H1 (cell line): ENCODE measurements at regions not wholly inside any gene's neighbourhood (a gene's known extent, or its start where the extent isn't known, plus 50 kb on each side); places are given as distances from the start of the nearest gene placed in this dataset.

Experiments
- CTCF ChIA-PET: fragments of 300-600 bp; sonication (Branson Sonifier 250); formaldehyde crosslinking; loops from one replicate; lab custom pipeline; 2021; ENCODE audit not compliant: partially characterized antibody; lab: Charles Lee
- POLR2A ChIA-PET: fragments of 300-600 bp; sonication (Branson Sonifier 250); formaldehyde crosslinking; loops from one replicate; lab custom pipeline; 2021; ENCODE audit warnings: inconsistent platforms; ENCODE audit not compliant: partially characterized antibody; lab: Charles Lee
- DNase-seq, 2 experiments: peaks; one replicate each; pipeline versions ENCODE4 v3.0.0 to v3.0.0-alpha.2; 2010 to 2022; ENCODE audit warnings: low spot score in 2 of 2, low read depth in 1 of 2, mixed read lengths in 1 of 2
- FAIRE-seq: peaks from 2 replicates; lab custom pipeline; 2011; peaks lifted over from hg19 to GRCh38; lab: Jason Lieb, UNC
- H2AFZ ChIP-seq: 2 replicates; pipeline ENCODE4 v1.8.1; 2012; ENCODE audit warnings: low read length, inconsistent platforms
- H2AK5ac ChIP-seq: 2 replicates; pipeline ENCODE4 v1.6.1; 2013; ENCODE audit warnings: low read depth, low read length
- H2BK120ac ChIP-seq: replicated peaks from 2 replicates; pipeline ENCODE3; 2013; ENCODE audit warnings: low read depth, low read length, inconsistent platforms
- H2BK12ac ChIP-seq: 2 replicates; pipeline ENCODE4 v1.6.1; 2013; ENCODE audit warnings: low read depth, low read length
- H2BK15ac ChIP-seq: 2 replicates; pipeline ENCODE4 v1.6.1; 2013; ENCODE audit warnings: low read length
- H2BK20ac ChIP-seq: 2 replicates; pipeline ENCODE4 v1.6.1; 2013; ENCODE audit warnings: low read length
- H2BK5ac ChIP-seq: 2 replicates; pipeline ENCODE4 v1.6.1; 2013; ENCODE audit warnings: low read depth, low read length
- H3K14ac ChIP-seq: 2 replicates; pipeline ENCODE4 v1.6.1; 2013; ENCODE audit warnings: inconsistent platforms; ENCODE audit not compliant: insufficient read length
- H3K18ac ChIP-seq: 2 replicates; pipeline ENCODE4 v1.6.1; 2013; ENCODE audit warnings: low read length; ENCODE audit errors: extremely low read depth
- H3K23ac ChIP-seq: 2 replicates; pipeline ENCODE4 v1.6.1; 2013; ENCODE audit warnings: inconsistent platforms; ENCODE audit not compliant: insufficient read length
- H3K23me2 ChIP-seq: 2 replicates; pipeline ENCODE4 v1.6.1; 2013; ENCODE audit warnings: low read depth, low read length
- H3K27ac ChIP-seq: 2 replicates; pipeline ENCODE4 v1.6.1; 2011; ENCODE audit warnings: low read depth, low read length, inconsistent platforms
- H3K27me3 ChIP-seq, 4 experiments: replicated peaks in 1 of 4; 1 replicate in 1 of 4; 2 replicates in 3 of 4; pipeline versions ENCODE4 v1.6.1 to v1.8.1; 2011 to 2013; ENCODE audit warnings: low read length in 3 of 4, mild to moderate bottlenecking in 3 of 4, inconsistent platforms in 2 of 4, mixed read lengths in 2 of 4, moderate library complexity in 1 of 4; ENCODE audit not compliant: control insufficient read depth in 3 of 4, insufficient read depth in 3 of 4; ENCODE audit errors: extremely low read depth in 1 of 4
- H3K36me3 ChIP-seq, 4 experiments: 2 replicates each; pipeline versions ENCODE4 v1.6.1 to v1.8.1; 2011 to 2013; ENCODE audit warnings: mild to moderate bottlenecking in 4 of 4, low read length in 3 of 4, moderate library complexity in 2 of 4, control low read depth in 1 of 4, inconsistent platforms in 1 of 4; ENCODE audit not compliant: insufficient read depth in 4 of 4, control insufficient read depth in 2 of 4
- H3K4ac ChIP-seq: replicated peaks from 2 replicates; pipeline ENCODE3; 2013; ENCODE audit warnings: low read length, low read depth, mixed read lengths, inconsistent platforms; ENCODE audit not compliant: insufficient read length
- H3K4me1 ChIP-seq, 4 experiments: replicated peaks in 1 of 4; 1 replicate in 1 of 4; 2 replicates in 3 of 4; pipeline versions ENCODE4 v1.6.1 to v1.8.1; 2011 to 2013; ENCODE audit warnings: low read length in 3 of 4, inconsistent platforms in 2 of 4, mixed read lengths in 1 of 4; ENCODE audit not compliant: insufficient read depth in 4 of 4, control insufficient read depth in 3 of 4
- H3K4me2 ChIP-seq, 2 experiments: 2 replicates each; pipeline versions ENCODE4 v1.6.1 to v1.8.1; 2011 to 2013; ENCODE audit warnings: low read depth in 2 of 2, low read length in 2 of 2, control low read depth in 1 of 2, inconsistent platforms in 1 of 2, mild to moderate bottlenecking in 1 of 2; ENCODE audit not compliant: insufficient read depth in 1 of 2
- H3K4me3 ChIP-seq, 4 experiments: fragments of 200-600, 300-600 bp in 1 of 4; sonication (generic), shearing (Covaris generic), sonication (Bioruptor Twin) in 1 of 4; 2 replicates each; pipeline versions ENCODE4 v1.5.1 to v1.8.1; 2011 to 2016; ENCODE audit warnings: low read length in 4 of 4, low read depth in 3 of 4, control low read depth in 2 of 4, inconsistent platforms in 2 of 4, mild to moderate bottlenecking in 2 of 4, mixed read lengths in 1 of 4, moderate library complexity in 1 of 4; ENCODE audit not compliant: insufficient read depth in 2 of 4; ENCODE audit errors: extremely low read depth in 1 of 4
- H3K56ac ChIP-seq: replicated peaks from 2 replicates; pipeline ENCODE3; 2013; ENCODE audit warnings: low read depth, mild to moderate bottlenecking, mixed read lengths, low read length, inconsistent platforms; ENCODE audit not compliant: insufficient read length
- H3K79me1 ChIP-seq: 2 replicates; pipeline ENCODE4 v1.6.1; 2013; ENCODE audit warnings: low read depth, low read length, control low read depth
- H3K79me2 ChIP-seq, 2 experiments: 2 replicates each; pipeline versions ENCODE4 v1.6.1 to v1.8.1; 2012 to 2013; ENCODE audit warnings: low read length in 2 of 2, mild to moderate bottlenecking in 2 of 2, inconsistent platforms in 1 of 2; ENCODE audit not compliant: insufficient read depth in 2 of 2, control insufficient read depth in 1 of 2
- H3K9ac ChIP-seq, 4 experiments: replicated peaks in 1 of 4; 1 replicate in 1 of 4; 2 replicates in 3 of 4; pipeline versions ENCODE4 v1.6.1 to v1.8.1; 2011 to 2013; ENCODE audit warnings: low read depth in 3 of 4, low read length in 3 of 4, control low read depth in 2 of 4, mild to moderate bottlenecking in 2 of 4, moderate library complexity in 2 of 4, inconsistent platforms in 1 of 4; ENCODE audit errors: extremely low read depth in 1 of 4
- H3K9me3 ChIP-seq, 2 experiments: 2 replicates each; pipeline versions ENCODE4 v1.6.1 to v1.8.1; 2012 to 2013; ENCODE audit warnings: mild to moderate bottlenecking in 2 of 2, moderate library complexity in 2 of 2, control low read depth in 1 of 2, inconsistent platforms in 1 of 2, low read depth in 1 of 2, low read length in 1 of 2, mixed read lengths in 1 of 2; ENCODE audit not compliant: insufficient read depth in 2 of 2
- H4K20me1 ChIP-seq, 2 experiments: replicated peaks in 1 of 2; 2 replicates each; pipeline versions ENCODE3 to v1.8.1; 2011 to 2013; ENCODE audit warnings: inconsistent platforms in 2 of 2, low read length in 2 of 2, mild to moderate bottlenecking in 1 of 2; ENCODE audit not compliant: insufficient read depth in 2 of 2, control insufficient read depth in 1 of 2
- H4K5ac ChIP-seq: 2 replicates; pipeline ENCODE4 v1.6.1; 2013; ENCODE audit warnings: low read length, low read depth, mixed read lengths, inconsistent platforms; ENCODE audit not compliant: insufficient read length
- H4K8ac ChIP-seq: 2 replicates; pipeline ENCODE4 v1.8.0; 2013; ENCODE audit warnings: mild to moderate bottlenecking, moderate library complexity, low read length, inconsistent platforms; ENCODE audit not compliant: insufficient read depth; ENCODE audit errors: extremely low read depth
- H4K91ac ChIP-seq: replicated peaks from 2 replicates; pipeline ENCODE3; 2013; ENCODE audit warnings: low read length, mixed read lengths, inconsistent platforms; ENCODE audit not compliant: insufficient read length
- EGR1 ChIP-seq: IDR thresholded peaks from 2 replicates; pipeline ENCODE4 v1.6.1; 2011; ENCODE audit warnings: low read depth, low read length, borderline replicate concordance
- FOSL1 ChIP-seq: IDR thresholded peaks from 2 replicates; pipeline ENCODE4 v1.6.1; 2011; ENCODE audit warnings: mild to moderate bottlenecking, low read depth, low read length, moderate library complexity; ENCODE audit not compliant: insufficient read depth
- GTF2F1 ChIP-seq: IDR thresholded peaks from 2 replicates; pipeline ENCODE4 v1.6.1; 2012; ENCODE audit warnings: low read depth, low read length, improper control_type of control experiment, borderline replicate concordance
- JUND ChIP-seq: IDR thresholded peaks from 2 replicates; pipeline ENCODE4 v1.6.1; 2011; ENCODE audit warnings: mild to moderate bottlenecking, improper control_type of control experiment, low read length
- KDM4A ChIP-seq: IDR thresholded peaks from one replicate; pipeline ENCODE4 v1.7.1; 2012; ENCODE audit warnings: low read depth, mild to moderate bottlenecking, moderate library complexity, low read length, inconsistent platforms; ENCODE audit not compliant: severe bottlenecking
- NRF1 ChIP-seq: IDR thresholded peaks from 2 replicates; pipeline ENCODE4 v1.6.1; 2011; ENCODE audit warnings: mild to moderate bottlenecking, low read depth, low read length, improper control_type of control experiment
- POU5F1 ChIP-seq: IDR thresholded peaks from 2 replicates; pipeline ENCODE4 v1.6.1; 2011; ENCODE audit warnings: low read depth, mild to moderate bottlenecking, low read length, moderate library complexity
- RBBP5 ChIP-seq: IDR thresholded peaks from 2 replicates; pipeline ENCODE4 v1.7.1; 2012; ENCODE audit warnings: low read depth, mild to moderate bottlenecking, inconsistent platforms, low read length, moderate library complexity, borderline replicate concordance
- RFX5 ChIP-seq: IDR thresholded peaks from 2 replicates; pipeline ENCODE4 v1.6.1; 2011; ENCODE audit warnings: low read depth, low read length, improper control_type of control experiment, borderline replicate concordance
- SIN3A ChIP-seq, 2 experiments: IDR thresholded peaks in 1 of 2; conservative IDR thresholded peaks in 1 of 2; 2 replicates each; pipeline ENCODE4 v1.6.1; 2011 to 2012; ENCODE audit warnings: low read length in 2 of 2, improper control_type of control experiment in 1 of 2, low read depth in 1 of 2, mild to moderate bottlenecking in 1 of 2
- TAF7 ChIP-seq: optimal IDR thresholded peaks from 2 replicates; pipeline ENCODE3; 2011; ENCODE audit warnings: low read depth, mild to moderate bottlenecking, inconsistent platforms, low read length, moderate library complexity, borderline replicate concordance
- TEAD4 ChIP-seq: IDR thresholded peaks from 2 replicates; pipeline ENCODE4 v1.6.1; 2012; ENCODE audit warnings: low read depth, low read length, inconsistent platforms, mixed read lengths
- USF2 ChIP-seq: IDR thresholded peaks from 2 replicates; pipeline ENCODE4 v1.6.1; 2011; ENCODE audit warnings: low read length, improper control_type of control experiment
- WGBS, 2 experiments: shearing (Covaris generic) in 1 of 2; methylation state at CpG; one replicate each; pipeline versions ENCODE4 v1.1.6 to v1.1.7; 2013 to 2015; ENCODE audit warnings: low lambda C conversion rate in 2 of 2, mixed read lengths in 2 of 2, inconsistent platforms in 1 of 2, low coverage in 1 of 2, missing lambda C conversion rate in 1 of 2; ENCODE audit not compliant: insufficient replicate concordance in 2 of 2, insufficient coverage in 1 of 2, insufficient read length in 1 of 2; ENCODE audit errors: extremely low coverage in 1 of 2, missing lambda C conversion rate in 1 of 2; 5-methylcytosine and 5-hydroxymethylcytosine counted together

- no peak overlapping the region for H3K18ac ChIP-seq
- H2BK120ac ChIP-seq = no peak overlapping the region
- H3K9me3 ChIP-seq = no peaks in the 10 kb centered on the region
- DNase-seq = no peak
- H3K23me2 ChIP-seq = no peaks in the 10 kb centered on the region; the same call in 1 of the 2 replicates
- 85% methylated on average over 12 of the region's 12 CpGs; no CpG with 5 or more reads in 1 of the 2 experiments for WGBS, 2 experiments
- no peaks in the 10 kb centered on the region for H3K4me1 ChIP-seq
- CTCF ChIA-PET = no interaction called here
- no peaks in the 10 kb centered on the region for H3K27me3 ChIP-seq
- H3K79me2 ChIP-seq = no peaks in the 10 kb centered on the region
- no peaks in the 10 kb centered on the region for H3K36me3 ChIP-seq
- H2BK15ac ChIP-seq = no peak overlapping the region
- no peak overlapping the region for H4K8ac ChIP-seq
- H3K79me1 ChIP-seq = no peaks in the 10 kb centered on the region
- no peak for FAIRE-seq
- H4K91ac ChIP-seq = no peak overlapping the region
- H2AFZ ChIP-seq = peak overlapping the region; percentile 62
- no peak overlapping the region for H2AK5ac ChIP-seq
- H3K4me2 ChIP-seq = no peak overlapping the region
- no peak overlapping the region for H2BK12ac ChIP-seq
- H4K20me1 ChIP-seq = no peaks in the 10 kb centered on the region
- no peak overlapping the region for H3K9ac ChIP-seq
- no peak overlapping the region for H3K4ac ChIP-seq
- no peak overlapping the region for H3K23ac ChIP-seq
- H3K14ac ChIP-seq = no peak overlapping the region
- no peak overlapping the region for H4K5ac ChIP-seq
- no peak overlapping the region for H3K56ac ChIP-seq
- H2BK20ac ChIP-seq = no peak overlapping the region
- no peak overlapping the region for H3K27ac ChIP-seq
- no peak overlapping the region for H3K4me3 ChIP-seq
- H2BK5ac ChIP-seq = no peak overlapping the region
- POLR2A ChIA-PET = no interaction called here
- TF ChIP-seq SIN3A (conservative IDR thresholded peaks at IDR 0.05 in 1 of 2, IDR thresholded peaks at IDR 0.05 in 1 of 2; ENCODE audit: low read depth in 1 of 2, low read length in 2 of 2) (no peak), RBBP5 (no peak), JUND (no peak), TAF7 (no peak), GTF2F1 (no peak), KDM4A (no peak), USF2 (no peak), POU5F1 (no peak), EGR1 (no peak), RFX5 (no peak), NRF1 (no peak), TEAD4 (no peak), FOSL1 (no peak)
Measured at GRCh38 chr2:78814331-78814986, 211.0 kb upstream of the REG3G start.
